Ovary (tissue), 7 donors: ENCODE measurements at regions not wholly inside any gene's neighbourhood (a gene's known extent, or its start where the extent isn't known, plus 50 kb on each side); places are given as distances from the start of the nearest gene placed in this dataset.

ENCODE experiments used
- DNase-seq, 5 donors: peaks; one replicate each; pipeline ENCODE4 v3.0.0-alpha.2; 2019 to 2020
- H3K27ac ChIP-seq, 2 donors: fragments of 200-600 bp; one replicate each; pipeline versions ENCODE4 v1.5.1 to v1.8.0; 2019 to 2022
- H3K27me3 ChIP-seq: fragments of 200-600 bp; one replicate; pipeline ENCODE4 v1.8.0; 2022
- H3K36me3 ChIP-seq: fragments of 200-600 bp; sonication (generic); one replicate; pipeline ENCODE4 v1.5.1; 2019
- H3K4me1 ChIP-seq: one replicate; pipeline ENCODE4 v1.8.1; 2013; ENCODE audit warnings: mild to moderate bottlenecking, moderate library complexity; ENCODE audit not compliant: insufficient read depth
- H3K4me3 ChIP-seq: fragments of 200-600 bp; sonication (generic); one replicate; pipeline ENCODE4 v1.5.1; 2017
- H3K9me3 ChIP-seq, 2 donors: fragments of 200-600 bp in 1 of 2; sonication (generic) in 1 of 2; one replicate each; pipeline versions ENCODE4 v1.5.1 to v1.8.1; 2013 to 2019; ENCODE audit warnings: mild to moderate bottlenecking in 1 of 2, moderate library complexity in 1 of 2
- EP300 ChIP-seq: sonication (generic); formaldehyde crosslinking; IDR thresholded peaks from one replicate; pipeline ENCODE4 v1.6.1; 2017; ENCODE audit warnings: antibody characterized with exemption
- POLR2A ChIP-seq: fragments of 450-650 bp; IDR thresholded peaks from one replicate; pipeline ENCODE4 v1.6.1; 2017; ENCODE audit warnings: antibody characterized with exemption, mild to moderate bottlenecking, moderate library complexity
- WGBS, 3 donors: extraction: QIAGEN DNeasy Blood & Tissue Kit in 1 of 3; methylation state at CpG; one replicate each; pipeline versions ENCODE4 v1.1.5 to v1.1.7; 2013 to 2017; 5-methylcytosine and 5-hydroxymethylcytosine counted together
- intact Hi-C, 4 donors: fragments of 100-400 bp; cut with DNase I; formaldehyde crosslinking; loops; one replicate each; pipeline versions ENCODE4 v1.11.0 to v1.15.1; 2022 to 2023
- TF ChIP-seq, protein P1 (sequence below), 3 donors: fragments of 450-650 bp in 2 of 3; fragments of 200-600 bp in 1 of 3; IDR thresholded peaks; one replicate each; pipeline versions ENCODE4 v1.5.1 to v1.8.0; 2016 to 2022; ENCODE audit warnings: antibody characterized with exemption in 3 of 3, mild to moderate bottlenecking in 1 of 3
- donor health status: DM: no; HTN: no; CAD: no; lungs with moderate emphysema.
- donor health status: DM: no; HTN: no; CAD: no.
- donor health status: Bipolar disorder and iron deficiency.
- donor health status: DM: no; HTN: no; CAD: no.
- donor health status: DM: yes; HTN: yes; CAD: no.

DNA sequence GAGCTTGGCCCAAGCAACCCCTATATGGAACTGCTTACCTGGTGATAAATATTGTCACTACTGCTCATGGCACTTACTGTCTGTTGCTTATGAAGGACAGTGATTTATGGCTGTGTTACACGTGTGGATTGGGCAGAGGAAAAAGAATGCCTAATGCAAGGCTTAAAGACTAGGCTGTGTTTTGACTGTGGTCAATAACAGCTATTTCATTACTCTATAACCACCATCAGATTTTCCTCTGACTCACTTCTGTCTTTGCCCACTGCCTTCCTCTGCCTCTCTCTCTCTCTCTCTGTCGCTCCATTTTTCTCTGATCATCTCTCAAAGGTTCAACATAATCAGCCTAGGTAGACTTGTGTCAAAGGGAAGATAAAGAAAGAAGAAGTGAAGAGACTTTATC is 96.2 kb downstream of the TLR4 start:
- intact Hi-C loops = no loop called here
- no peak overlapping the region for H3K27ac ChIP-seq
- H3K9me3 ChIP-seq = no peaks in the 10 kb centered on the region
- WGBS, 3 donors = 70 to 80% (median 73%) methylated on average over 2 of the region's 2 CpGs
- H3K4me1 ChIP-seq = no peaks in the 10 kb centered on the region
- H3K4me3 ChIP-seq = no peak overlapping the region
- no peak for DNase-seq
- TF ChIP-seq POLR2A (no peak), EP300 (no peak)
- TF ChIP-seq, protein P1, sequence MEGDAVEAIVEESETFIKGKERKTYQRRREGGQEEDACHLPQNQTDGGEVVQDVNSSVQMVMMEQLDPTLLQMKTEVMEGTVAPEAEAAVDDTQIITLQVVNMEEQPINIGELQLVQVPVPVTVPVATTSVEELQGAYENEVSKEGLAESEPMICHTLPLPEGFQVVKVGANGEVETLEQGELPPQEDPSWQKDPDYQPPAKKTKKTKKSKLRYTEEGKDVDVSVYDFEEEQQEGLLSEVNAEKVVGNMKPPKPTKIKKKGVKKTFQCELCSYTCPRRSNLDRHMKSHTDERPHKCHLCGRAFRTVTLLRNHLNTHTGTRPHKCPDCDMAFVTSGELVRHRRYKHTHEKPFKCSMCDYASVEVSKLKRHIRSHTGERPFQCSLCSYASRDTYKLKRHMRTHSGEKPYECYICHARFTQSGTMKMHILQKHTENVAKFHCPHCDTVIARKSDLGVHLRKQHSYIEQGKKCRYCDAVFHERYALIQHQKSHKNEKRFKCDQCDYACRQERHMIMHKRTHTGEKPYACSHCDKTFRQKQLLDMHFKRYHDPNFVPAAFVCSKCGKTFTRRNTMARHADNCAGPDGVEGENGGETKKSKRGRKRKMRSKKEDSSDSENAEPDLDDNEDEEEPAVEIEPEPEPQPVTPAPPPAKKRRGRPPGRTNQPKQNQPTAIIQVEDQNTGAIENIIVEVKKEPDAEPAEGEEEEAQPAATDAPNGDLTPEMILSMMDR (IDR thresholded peaks at IDR 0.05) = no peak
- no peaks in the 10 kb centered on the region for H3K27me3 ChIP-seq
- no peaks in the 10 kb centered on the region for H3K36me3 ChIP-seq

DNA sequence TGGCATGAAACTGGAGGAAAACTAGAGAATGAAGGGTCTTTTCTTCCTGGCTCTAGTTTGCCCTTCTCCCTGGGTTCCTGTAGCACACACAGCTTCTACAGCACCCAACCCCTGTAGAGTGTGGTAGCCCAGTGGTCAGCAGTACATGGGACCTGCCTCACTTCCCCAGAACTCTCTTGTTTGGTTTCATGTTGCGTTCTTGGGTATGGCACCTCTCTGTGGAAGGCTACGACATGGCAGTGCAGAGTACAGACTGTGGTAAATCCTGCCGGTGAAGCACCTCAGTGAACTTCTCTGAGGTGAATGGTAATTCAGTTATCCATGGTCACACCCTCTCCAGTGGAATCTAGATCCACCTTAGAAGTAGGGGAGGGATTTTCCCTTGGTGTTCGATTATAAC is 105.5 kb downstream of the TLR4 start:
- TF ChIP-seq EP300 (no peak), POLR2A (no peak)
- TF ChIP-seq, protein P1 (IDR thresholded peaks at IDR 0.05) = no peak
- no peaks in the 10 kb centered on the region for H3K27me3 ChIP-seq
- no peak overlapping the region for H3K4me3 ChIP-seq
- no peaks in the 10 kb centered on the region for H3K9me3 ChIP-seq
- H3K4me1 ChIP-seq = no peaks in the 10 kb centered on the region
- intact Hi-C loops = no loop called here
- H3K27ac ChIP-seq = no peak overlapping the region
- H3K36me3 ChIP-seq = no peaks in the 10 kb centered on the region
- no peak for DNase-seq
- WGBS, 3 donors = 86 to 89% (median 89%) methylated on average over 4 of the region's 4 CpGs

DNA sequence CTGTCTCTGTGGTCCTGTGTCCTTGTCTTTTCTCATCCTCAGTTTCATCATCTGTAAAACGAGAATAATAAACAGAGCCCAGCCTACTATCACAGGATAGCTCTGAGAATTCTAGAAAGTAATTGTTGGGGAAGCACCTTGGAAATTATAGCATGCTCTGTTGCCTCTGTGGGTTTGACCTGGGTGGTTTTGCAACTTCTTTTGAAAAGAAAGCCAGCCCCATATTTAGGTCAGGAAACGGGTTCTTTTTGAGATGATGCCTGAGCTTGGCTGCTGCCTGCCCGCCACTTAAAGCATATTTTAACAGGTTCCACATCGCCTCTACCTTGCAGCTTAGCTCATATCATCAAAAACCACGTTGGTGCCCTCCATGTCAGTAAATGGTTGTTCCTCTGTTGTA is 111.1 kb downstream of the TLR4 start:
- Histone ChIP-seq H3K4me3 (no peak overlapping the region), H3K27me3 (no peaks in the 10 kb centered on the region), H3K27ac (no peak overlapping the region), H3K9me3 (no peaks in the 10 kb centered on the region), H3K4me1 (no peaks in the 10 kb centered on the region), H3K36me3 (no peaks in the 10 kb centered on the region)
- TF ChIP-seq, protein P1 (IDR thresholded peaks at IDR 0.05) = no peak
- TF ChIP-seq POLR2A = no peak
- no peak for TF ChIP-seq EP300
- 70 to 79% (median 76%) methylated on average over 5 of the region's 5 CpGs for WGBS, 3 donors
- intact Hi-C loops = no loop called here
- no peak for DNase-seq

DNA sequence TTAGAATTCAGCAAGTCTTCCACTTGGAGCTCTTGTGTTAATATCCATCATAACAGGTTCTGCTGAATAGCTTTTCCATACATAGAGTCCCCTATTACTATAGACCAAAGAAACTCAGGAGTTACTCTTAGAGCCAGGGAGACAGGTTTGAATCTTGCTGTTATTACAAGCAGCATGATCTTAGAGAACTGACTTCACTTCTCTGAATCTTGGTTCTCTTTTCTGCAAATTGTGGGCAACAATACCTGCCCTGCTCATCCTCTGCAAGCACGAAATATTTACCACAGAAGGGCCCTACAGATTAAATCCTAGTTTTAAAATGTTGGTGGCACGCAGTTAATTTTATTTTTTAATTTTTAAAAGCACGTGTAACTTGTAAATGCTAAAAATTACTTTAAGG is 111.7 kb downstream of the TLR4 start:
- TF ChIP-seq, protein P1 (IDR thresholded peaks at IDR 0.05) = no peak
- TF ChIP-seq EP300 (no peak), POLR2A (no peak)
- no peaks in the 10 kb centered on the region for H3K36me3 ChIP-seq
- no peaks in the 10 kb centered on the region for H3K4me1 ChIP-seq
- no peak overlapping the region for H3K27ac ChIP-seq
- no peak for DNase-seq
- H3K9me3 ChIP-seq = no peaks in the 10 kb centered on the region
- intact Hi-C loops = no loop called here
- no peak overlapping the region for H3K4me3 ChIP-seq
- 76 to 88% (median 82%) methylated on average over 3 of the region's 3 CpGs for WGBS, 3 donors
- no peaks in the 10 kb centered on the region for H3K27me3 ChIP-seq

DNA sequence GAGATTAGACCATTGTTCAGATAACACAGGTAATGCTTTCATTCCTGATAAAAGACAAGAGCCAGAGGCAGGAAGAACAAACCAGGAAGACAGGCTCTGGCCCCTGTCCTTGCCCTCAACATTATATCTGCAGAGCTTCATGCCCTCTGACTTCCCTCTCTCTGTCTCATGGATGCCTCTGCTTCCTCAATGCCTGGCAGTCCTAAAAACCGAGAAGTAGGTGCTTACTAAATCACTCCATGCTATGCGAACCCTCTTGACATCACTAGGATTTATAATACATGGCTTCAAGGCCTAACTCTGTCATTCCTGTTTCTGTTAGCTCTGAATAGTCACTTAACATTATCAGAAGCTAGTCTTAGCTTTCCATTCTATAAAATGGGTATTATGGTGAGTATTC is 117.8 kb downstream of the TLR4 start:
- no peak for DNase-seq
- Histone ChIP-seq H3K36me3 (no peaks in the 10 kb centered on the region), H3K4me3 (no peak overlapping the region), H3K4me1 (no peaks in the 10 kb centered on the region), H3K9me3 (no peaks in the 10 kb centered on the region), H3K27ac (no peak overlapping the region), H3K27me3 (no peaks in the 10 kb centered on the region)
- intact Hi-C loops = no loop called here
- TF ChIP-seq EP300 (no peak), POLR2A (no peak)
- TF ChIP-seq, protein P1 (IDR thresholded peaks at IDR 0.05) = no peak
- 52 to 72% (median 62%) methylated on average over 2 of the region's 2 CpGs for WGBS, 3 donors
